OCI-M1 (cell line): ENCODE measurements at regions not wholly inside any gene's neighbourhood (a gene's known extent, or its start where the extent isn't known, plus 50 kb on each side); places are given as distances from the start of the nearest gene placed in this dataset.

Experiments used
- DNase-seq: peaks from one replicate; lab custom pipeline; 2025; lab: John Stamatoyannopoulos, UW

DNA sequence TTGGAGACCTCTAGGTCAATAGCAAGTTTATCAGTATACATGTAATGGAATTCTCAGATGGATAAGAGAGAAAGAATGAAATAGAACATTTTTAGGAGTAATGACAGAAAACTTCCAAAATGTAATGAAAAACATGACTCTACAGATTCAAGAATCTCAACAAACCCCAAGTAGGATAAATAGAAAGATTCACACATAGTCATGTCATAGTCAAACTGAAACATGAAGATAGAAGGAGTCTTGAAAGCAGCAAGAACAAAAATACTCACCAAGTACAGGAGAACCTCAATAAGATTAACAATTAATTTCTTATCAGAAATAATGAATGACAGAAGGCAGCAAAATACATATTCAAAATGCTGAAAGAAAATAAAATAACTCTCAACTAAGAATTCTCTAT lies 164.5 kb downstream of the SPATA31D1 start:
- DNase-seq, result no peak

DNA sequence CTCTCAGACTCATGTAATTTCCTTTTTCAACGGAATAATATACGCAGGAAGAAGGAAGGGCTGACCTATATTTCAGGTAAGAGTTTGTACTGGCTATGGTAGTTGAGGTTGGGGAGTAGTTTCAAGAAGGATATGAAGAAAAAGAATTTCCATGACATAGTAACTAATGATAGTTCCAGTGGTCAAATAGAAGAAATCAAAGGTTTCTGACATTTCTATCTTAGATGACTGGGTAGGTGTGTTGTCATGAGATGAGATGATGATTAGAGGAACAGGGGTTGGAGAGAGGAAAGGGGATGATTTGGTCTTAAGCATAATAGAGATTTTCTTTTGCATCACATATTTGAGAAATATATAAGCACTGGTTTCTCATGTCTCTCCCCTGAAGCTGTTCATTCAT lies 166.0 kb downstream of the SPATA31D1 start:
- no peak for DNase-seq

DNA sequence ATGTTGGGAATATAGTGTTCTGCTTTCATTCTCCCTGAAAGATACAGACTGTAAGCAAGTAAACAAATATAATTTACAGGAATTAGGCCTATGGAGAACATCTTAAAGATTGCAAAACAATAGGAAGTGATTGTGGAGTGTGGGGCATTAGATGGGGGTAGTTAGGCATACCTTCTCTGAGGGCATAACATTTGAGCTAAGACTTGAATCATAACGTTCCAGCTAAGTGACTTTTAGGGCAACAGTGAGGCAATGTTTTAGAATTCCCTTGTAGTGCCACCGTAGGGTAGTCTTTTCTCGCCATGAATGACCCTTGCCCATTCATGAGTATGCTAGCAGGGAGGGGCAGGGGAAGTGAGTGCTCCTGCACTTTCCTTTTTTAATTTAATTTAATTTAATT lies 173.3 kb downstream of the SPATA31D1 start:
- DNase-seq, result no peak

DNA sequence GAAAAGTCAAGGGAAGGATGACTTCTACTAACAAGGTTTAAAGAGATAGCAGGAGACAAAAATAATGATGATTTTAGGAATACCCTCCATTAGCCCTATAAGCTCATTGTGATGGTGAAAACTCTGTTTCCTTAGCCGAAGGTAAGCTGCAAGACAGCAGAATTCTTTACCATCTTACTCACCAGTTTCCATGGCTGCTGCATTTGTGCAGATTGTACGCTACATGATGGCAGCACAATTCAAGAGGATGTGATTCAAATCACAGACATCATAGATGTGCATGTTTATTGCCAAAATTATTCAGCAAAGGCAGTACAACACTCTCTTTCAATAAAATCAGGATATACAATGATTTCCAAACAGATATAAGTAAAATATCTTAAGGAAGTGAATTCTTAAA lies 175.6 kb downstream of the SPATA31D1 start:
- DNase-seq, result no peak

DNA sequence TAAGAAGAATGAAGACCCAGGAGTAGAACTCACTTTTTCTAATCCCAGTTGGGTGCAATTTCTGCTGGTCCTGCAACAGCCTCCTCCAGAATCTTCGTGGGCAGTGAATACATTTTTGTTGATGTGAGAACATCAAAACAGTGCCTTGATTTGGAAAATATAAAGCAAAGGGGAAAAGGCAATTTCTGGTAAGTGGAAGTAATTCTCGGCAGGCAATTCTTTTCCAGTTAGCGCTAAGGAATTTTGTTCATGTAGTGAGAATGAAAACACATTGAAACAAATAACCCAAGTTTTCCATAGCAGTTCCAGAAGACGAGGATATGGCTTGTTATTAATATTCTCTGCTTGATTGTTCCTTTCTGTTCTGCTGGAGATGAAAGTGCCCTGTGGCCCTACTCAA lies 178.7 kb downstream of the SPATA31D1 start:
- DNase-seq, result no peak

DNA sequence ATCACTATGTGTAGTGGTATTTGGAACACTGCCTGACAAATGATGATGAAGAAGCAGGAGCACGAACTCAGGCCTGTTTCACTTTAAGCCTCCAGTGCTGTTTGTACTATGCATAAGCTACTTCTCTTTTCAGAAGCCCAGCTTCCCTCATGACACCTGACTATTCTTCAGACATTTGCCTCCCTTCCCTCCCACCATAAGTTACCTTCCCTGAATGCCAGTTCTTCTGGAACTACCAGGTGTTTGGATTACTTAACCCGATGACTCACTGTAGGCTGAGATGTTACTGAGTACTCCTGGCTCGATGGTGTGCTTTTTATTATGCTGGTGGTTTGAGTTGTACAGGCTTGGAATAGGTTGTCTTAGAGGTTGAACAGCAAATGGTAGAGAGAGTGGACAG lies 180.0 kb downstream of the SPATA31D1 start:
- no peak for DNase-seq

DNA sequence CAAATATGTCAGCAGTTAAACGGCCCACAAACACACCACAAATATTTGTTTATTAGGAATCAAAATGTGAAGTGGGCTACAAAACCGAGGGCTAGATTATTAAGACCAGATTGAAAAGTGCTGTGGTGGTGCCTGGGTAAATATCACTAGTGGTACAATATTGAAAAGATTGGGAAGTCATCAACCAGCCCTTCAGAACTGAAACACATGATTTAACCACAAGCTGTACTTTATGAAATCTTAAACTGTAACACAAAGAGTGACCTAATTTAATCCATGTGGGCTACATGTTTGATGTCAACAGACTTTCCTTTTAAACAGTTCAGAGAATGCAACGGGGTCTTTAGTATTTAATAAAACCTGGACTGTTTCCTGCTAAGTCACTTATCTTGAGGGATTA lies 182.3 kb downstream of the SPATA31D1 start:
- DNase-seq, result no peak

DNA sequence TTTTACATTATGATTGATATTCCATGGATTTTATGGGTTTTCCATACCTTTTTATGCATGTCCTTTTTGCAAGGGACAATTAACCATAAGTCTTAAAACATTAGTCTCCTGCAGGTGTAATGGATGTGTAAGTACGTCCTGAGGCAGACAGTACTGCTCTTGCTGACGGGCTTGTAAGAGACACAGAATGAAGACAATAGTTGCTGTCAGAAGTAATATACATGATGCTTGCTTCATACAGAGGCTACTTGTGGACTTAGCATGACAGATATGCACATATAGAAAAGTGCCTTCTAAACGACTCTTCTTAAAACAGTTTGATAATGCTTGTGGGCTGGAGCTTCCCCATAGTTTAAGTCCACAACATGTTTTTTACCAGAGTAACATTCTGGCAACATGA lies 182.7 kb downstream of the SPATA31D1 start:
- DNase-seq, result no peak

DNA sequence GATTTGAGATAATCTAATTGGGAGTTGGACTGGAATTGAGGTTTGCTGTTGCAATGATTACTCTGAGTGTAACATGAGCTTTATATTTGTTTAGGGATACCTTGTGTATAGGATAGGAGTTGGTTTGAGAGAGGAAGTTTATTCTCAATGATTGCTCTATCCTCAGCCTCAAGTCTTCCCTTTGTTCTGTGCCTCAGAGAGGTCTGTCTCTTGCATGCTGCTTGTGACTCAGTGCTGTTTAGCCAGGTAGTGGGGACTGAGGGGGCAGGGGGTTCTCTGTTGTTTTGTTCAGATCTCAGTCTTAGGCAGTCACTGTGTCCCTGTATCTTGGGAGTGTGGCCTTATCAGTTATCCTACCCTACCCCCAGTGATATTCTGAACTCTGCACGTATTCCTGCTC lies 192.1 kb downstream of the SPATA31D1 start:
- DNase-seq, result no peak

DNA sequence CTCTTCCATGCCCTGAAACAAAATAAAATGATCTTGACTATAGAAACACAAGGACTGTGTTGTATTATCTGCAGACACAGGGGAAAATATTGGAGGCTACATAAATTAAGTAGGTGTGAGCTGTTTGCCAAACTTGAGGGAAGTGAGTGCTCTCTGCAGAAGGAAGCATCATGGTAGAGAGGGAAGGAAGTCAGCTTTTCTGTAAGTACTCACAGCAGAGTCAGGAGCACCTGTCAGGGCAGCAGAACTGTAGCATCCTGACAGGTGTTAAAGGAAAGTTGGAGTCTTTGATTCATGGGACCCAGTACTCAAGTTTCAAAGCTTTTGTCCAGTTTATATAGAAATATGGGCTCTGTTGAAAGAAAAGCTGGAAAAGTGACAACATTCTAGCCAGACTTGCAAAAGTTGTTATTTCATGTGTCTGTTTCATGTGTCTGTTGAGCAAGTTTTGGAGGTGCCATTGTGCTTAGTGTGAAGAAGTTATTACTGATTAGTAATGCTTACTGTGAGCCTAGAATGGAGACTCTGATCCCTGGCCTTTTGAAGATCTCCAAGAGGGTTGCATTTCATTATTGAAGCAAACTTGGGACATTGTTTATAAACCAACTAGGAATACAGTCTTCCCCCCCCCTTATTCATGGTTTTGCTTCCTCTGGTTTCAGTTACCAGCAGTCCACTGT lies 194.7 kb downstream of the SPATA31D1 start:
- no peak for DNase-seq

DNA sequence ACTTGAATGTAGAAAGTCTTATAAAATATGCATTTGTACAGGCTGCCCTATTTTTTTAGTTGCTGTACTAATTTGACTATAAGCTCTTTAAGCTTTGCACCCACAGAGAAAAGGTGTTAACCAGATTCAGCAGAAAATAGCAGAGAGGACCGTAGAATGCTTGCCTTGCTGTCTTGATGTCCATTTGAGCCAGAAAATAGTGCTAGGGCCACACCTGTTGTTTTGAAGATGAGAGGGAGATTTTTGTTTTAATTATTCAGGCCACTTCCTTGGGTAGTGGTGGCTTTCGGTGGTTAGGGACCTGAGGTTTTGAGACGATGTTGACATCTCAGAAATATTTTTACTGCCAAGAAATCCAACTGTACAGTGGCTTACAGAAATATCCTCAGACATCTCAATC lies 196.0 kb downstream of the SPATA31D1 start:
- no peak for DNase-seq

DNA sequence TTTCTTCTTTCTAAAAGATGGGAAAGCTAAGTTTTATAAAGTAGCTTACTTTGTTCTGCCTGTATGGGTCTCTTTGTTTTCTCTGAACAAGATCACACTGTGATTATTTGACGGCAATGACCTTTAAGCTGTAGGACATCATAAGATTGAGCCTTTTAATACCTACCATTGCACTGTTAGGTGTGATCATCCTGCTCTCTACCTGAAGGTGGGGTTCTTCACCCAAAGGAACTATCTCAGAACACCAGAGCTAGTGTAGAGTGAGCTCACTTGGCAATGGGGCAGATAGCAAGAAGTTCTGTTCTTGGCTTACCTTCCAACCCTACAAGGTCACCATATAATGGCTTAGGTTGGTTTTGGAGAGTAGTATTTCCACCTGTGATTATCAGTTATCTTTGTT lies 200.2 kb downstream of the SPATA31D1 start:
- no peak for DNase-seq

DNA sequence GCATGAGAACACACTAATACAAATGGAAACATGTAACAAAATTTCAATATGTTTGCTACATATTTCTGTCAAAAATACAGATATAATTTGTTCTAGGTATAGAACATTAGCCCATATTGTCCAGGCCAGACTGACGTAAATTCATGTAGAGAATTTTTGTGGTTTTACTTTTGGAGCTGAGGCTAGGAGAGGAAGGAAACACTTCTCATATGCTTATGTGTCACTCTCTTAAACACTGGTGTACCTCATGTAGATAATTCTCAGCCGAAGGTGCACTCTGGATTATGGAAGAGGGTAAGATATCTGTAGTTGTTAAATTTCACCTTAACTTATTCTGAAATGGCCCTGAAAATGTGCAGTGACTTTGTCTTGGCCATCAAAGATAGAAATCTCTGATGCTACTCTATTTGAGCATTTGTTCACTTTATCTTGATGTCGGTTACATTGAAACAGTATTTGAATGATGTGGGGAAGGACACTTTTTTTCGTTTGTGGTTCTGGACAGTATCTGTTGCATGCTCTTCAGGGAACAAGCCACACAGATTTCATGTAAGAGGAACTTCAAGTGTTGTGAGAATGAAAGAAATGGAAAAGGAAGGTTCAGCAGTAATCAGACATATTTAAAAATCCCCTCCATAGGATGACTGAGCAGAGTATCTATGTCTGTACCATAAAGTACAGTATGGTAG lies 202.7 kb downstream of the SPATA31D1 start:
- no peak for DNase-seq

DNA sequence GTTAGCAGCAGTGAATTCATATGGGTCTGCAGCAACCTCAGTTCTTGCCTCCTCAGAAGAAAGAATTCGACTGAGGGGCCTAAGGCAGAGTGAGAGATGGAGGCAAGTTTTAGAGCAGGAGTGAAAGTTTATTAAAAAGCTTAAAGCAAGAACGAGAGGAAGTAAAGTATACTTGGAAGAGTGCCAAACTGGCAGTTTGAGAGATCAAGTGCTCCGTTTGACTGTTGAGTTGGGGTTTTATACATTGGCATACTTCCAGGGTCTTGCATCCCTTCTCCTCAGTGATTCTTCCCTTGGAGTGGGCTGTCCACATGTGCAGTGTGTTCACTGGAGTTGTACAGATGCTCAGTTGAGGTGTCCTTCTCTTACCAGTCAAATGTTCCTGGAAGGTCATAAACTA lies 203.6 kb downstream of the SPATA31D1 start:
- DNase-seq, result no peak

DNA sequence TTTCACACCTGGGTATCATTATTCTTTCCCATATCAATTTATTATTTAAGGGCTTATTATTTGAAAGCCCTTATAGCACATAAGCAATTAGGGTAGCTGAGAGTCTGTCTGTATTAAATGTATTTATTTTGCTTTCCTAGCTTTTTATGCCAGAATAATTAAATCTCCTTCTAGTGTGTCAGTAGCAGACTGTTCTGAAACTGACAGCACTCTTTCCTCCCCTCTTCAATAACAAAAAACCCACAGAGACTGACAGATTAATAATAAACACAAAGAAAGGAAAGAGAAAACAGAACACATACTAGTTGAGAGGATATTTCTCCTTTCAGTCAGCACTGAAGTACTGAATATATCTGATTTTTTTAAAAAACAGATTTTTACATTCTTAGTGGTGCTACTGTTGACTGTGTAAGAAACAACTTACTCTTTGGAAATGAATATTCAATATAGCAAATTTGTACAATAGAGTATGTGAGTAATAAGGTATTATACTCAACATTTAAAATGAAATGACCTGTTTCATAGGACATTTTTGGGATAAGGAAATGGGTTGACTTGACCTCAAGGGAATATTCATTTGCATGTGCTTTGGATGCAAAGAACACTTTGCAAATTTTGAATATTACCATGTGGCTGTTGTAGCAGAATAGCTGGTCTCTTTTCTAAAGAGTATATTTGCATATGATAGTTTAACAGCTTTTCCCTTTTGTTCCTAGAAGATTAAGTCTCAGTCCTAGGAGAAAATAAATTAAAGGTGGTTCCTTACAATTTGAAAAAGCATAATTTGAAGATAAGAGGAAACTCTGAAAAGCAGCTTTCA lies 208.3 kb downstream of the SPATA31D1 start:
- DNase-seq, result no peak

DNA sequence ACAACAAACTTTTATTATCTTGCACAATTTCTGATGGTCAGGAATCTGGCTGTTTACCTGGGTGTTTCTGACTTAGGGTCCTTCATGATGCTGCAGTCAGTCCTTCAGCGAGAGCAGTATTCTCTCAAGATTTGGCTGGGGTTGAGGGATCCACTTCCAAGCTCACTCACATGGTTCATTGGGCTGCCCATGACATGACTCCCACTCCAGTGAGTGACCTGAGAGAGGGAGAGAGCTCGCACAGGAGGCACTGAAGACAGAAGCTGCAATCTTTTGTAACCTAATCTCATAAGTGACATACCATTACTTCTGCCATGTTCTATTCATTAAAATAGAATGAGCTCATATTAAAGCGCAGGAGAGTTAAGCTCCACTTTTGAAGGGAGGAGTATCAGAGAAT lies 212.6 kb downstream of the SPATA31D1 start:
- DNase-seq, result no peak

DNA sequence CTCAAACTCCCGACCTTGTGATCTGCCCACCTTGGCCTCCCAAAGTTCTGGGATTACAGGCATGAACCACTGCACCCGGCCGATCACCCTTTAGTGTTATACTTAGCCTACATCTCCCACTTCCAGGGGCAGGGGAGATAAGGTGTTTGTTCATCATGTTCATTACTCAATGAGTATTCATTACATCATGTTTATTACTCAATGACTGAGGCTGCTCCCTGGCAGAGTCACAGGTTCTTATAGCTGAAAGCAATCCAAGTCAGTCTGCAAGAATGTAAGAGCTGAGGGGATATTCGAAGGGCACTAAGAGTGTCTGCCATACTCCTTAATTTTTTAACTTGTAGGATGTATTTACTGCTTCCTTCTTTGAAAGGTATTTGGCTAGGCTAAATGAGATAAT lies 214.2 kb downstream of the SPATA31D1 start:
- DNase-seq, result no peak

DNA sequence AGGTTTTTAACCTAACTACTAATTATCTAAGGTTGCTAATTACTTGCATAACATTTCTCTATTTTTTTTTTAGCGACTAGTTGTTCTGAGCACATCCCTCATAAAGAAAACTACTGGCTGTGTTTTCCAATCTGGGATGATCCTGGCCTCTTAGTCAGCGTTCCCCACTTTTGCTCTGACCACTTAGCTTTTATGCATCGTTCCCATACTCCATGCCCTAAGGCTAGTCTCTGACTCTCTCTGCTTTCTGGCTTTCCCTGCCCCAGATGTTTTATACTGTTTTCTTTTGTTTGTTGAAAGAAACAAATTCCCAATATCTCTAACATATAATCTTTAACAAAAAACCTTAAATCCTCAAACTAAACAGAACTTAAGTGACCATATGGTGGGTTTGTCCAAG lies 217.9 kb downstream of the SPATA31D1 start:
- DNase-seq, result no peak

DNA sequence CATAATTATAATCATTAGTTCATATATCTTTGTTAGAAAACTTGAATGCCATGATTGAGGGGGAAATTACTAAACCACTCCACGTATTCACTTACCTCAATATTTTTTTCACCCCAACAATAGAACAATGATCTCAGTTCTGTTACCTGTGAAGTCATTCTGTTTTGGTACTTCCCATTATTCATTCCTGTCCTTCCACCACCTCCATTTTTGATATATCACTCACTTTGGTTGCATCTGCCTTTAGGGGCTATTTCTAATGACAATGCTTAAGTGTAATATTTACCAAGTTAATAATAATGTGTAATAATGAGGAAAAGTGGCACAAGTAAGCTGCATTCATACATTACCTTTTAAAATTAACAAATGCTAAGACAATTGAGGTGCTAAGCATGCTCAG lies 218.4 kb downstream of the SPATA31D1 start:
- no peak for DNase-seq

DNA sequence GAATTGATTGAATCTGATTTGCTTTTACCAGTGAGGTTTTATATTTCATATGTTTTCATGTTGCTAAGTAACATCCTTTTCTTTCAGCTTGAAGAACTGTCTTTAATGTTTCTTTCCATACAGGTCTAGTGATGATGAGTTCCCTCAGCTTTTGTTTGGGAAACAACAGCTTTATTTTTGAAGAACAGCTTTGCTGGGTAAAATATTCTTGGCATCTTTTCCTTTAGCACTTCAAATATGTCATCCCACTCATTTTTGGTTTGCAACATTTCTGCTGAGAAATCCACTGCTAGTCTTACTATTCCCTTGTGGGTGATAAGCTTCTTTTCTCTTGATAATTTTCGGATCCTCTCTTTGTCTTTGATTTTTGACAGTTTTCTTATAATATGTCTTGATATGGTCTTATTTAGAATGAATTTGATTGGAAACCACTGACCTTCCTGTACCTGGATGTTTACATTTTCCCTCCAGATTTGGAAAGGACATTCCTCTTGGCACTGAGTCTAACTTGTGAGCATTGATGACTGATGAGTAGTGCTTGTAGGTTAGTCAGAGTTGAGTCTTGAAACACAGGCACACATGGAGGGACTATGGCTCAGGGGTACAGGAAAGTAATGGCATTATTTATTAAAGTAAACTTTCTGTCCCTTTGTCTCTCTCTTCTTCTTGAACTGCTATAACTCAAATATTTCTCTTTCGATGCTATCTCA lies 220.3 kb downstream of the SPATA31D1 start:
- DNase-seq, result no peak

DNA sequence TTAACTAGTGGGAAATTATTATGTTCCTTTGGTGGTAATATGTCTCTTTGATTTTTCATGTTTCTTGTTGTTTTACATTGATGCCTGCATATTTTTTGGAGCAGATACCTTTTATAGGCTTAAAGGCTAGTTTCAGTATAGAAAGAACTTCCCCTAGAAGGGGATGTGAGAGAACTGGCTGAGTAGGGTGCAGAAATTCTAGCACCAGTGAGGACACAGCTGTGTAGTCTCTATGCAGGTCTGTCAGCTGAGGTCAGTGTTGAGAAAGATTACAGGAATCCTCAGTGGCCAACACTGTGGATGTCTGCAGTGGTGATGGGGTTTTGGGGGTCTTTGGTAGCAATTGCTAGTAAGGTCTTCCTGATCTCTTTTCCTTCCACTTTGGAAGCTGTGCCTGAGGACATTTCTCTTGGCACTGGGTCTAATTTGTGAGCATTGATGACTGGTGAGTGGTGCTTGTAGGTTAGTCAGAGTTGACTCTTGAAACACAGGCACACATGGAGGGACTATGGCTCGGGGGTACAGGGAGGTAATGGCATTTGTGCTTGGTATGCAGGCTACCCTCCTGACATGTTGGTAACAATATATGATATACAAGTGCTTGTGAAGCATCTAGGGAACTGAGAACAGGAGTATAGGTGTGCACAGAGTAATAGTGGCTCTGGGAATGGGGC lies 221.4 kb downstream of the SPATA31D1 start:
- no peak for DNase-seq

DNA sequence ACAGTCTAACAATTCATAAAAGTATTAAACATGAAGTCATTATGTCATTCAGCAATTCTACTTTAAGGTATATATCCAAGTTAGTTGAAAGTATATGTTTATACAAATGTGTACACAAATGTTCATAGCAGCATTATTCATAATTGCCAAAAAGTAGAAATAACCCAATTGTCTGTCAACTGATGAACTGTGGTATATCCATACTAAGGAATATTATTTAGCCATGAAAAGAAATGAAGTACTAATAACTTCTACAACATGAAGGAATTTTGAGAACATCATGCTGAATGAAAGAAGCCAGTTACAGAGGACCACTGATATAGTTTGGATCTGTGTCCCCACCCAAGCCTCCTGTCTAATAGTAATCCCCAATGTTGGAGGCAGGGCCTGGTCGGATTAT lies 224.3 kb downstream of the SPATA31D1 start:
- DNase-seq, result no peak
